Ishikawa (cell line): ENCODE measurements at regions not wholly inside any gene's neighbourhood (a gene's known extent, or its start where the extent isn't known, plus 50 kb on each side); places are given as distances from the start of the nearest gene placed in this dataset.

ENCODE experiments used
- CREB1 ChIP-seq: IDR thresholded peaks from 2 replicates; pipeline ENCODE4 v1.6.1; 2012; ENCODE audit warnings: low read depth
- EP300 ChIP-seq: IDR thresholded peaks from 2 replicates; pipeline ENCODE4 v1.6.1; 2012; ENCODE audit warnings: borderline replicate concordance
- FOXM1 ChIP-seq: IDR thresholded peaks from 2 replicates; pipeline ENCODE4 v1.6.1; 2012; ENCODE audit warnings: low read depth, borderline replicate concordance
- MAX ChIP-seq: IDR thresholded peaks from 2 replicates; pipeline ENCODE4 v1.6.1; 2012
- NFIC ChIP-seq: IDR thresholded peaks from 2 replicates; pipeline ENCODE4 v1.6.1; 2012
- RAD21 ChIP-seq: IDR thresholded peaks from 2 replicates; pipeline ENCODE4 v1.6.1; 2012; ENCODE audit warnings: low read depth
- REST ChIP-seq: IDR thresholded peaks from 2 replicates; pipeline ENCODE4 v1.6.1; 2012; ENCODE audit warnings: low read depth, mild to moderate bottlenecking
- TAF1 ChIP-seq: IDR thresholded peaks from 2 replicates; pipeline ENCODE4 v1.6.1; 2012; ENCODE audit warnings: low read depth, mild to moderate bottlenecking
- TCF12 ChIP-seq: IDR thresholded peaks from 2 replicates; pipeline ENCODE4 v1.6.1; 2012; ENCODE audit warnings: low read depth
- TEAD4 ChIP-seq: IDR thresholded peaks from 2 replicates; pipeline ENCODE4 v1.6.1; 2012
- USF1 ChIP-seq: IDR thresholded peaks from 2 replicates; pipeline ENCODE4 v1.6.1; 2012
- YY1 ChIP-seq: IDR thresholded peaks from 2 replicates; pipeline ENCODE4 v1.6.1; 2012; ENCODE audit warnings: low read depth

- no peak for TF ChIP-seq TAF1
- no peak for TF ChIP-seq CREB1
- TF ChIP-seq RAD21 = no peak
- no peak for TF ChIP-seq EP300
- no peak for TF ChIP-seq NFIC
- no peak for TF ChIP-seq MAX
- TF ChIP-seq TCF12 = no peak
- TF ChIP-seq USF1 = no peak
- no peak for TF ChIP-seq REST
- no peak for TF ChIP-seq YY1
- TF ChIP-seq FOXM1 = no peak
- no peak for TF ChIP-seq TEAD4
Measured at GRCh38 chr18:78687736-78688135, 291.9 kb upstream of the SALL3 start.
